HL-60 (cell line): ENCODE measurements at regions not wholly inside any gene's neighbourhood (a gene's known extent, or its start where the extent isn't known, plus 50 kb on each side); places are given as distances from the start of the nearest gene placed in this dataset.

Source experiments
- DNase-seq, 2 experiments: peaks; one replicate each; pipeline ENCODE4 v3.0.0-alpha.2; 2010 to 2020; ENCODE audit warnings: low read depth in 1 of 2, low spot score in 1 of 2
- H3K27ac ChIP-seq: fragments of 250-450 bp; sonication (Bioruptor Pico); replicated peaks from 2 replicates; pipeline ENCODE4 v1.5.1; 2020; ENCODE audit warnings: mild to moderate bottlenecking, moderate library complexity
- H3K27me3 ChIP-seq: fragments of 250-450 bp; sonication (Bioruptor Pico); 2 replicates; pipeline ENCODE4 v1.5.1; 2021; ENCODE audit warnings: mild to moderate bottlenecking, moderate library complexity; ENCODE audit not compliant: insufficient read depth, poor library complexity, severe bottlenecking
- H3K4me3 ChIP-seq: replicated peaks from 2 replicates; pipeline ENCODE4 v1.5.1; 2011; ENCODE audit warnings: mild to moderate bottlenecking, control low read depth, low read length; ENCODE audit not compliant: insufficient read depth
- GABPA ChIP-seq: IDR thresholded peaks from 2 replicates; pipeline ENCODE4 v1.6.1; 2012; ENCODE audit warnings: low read depth
- POLR2AphosphoS5 ChIP-seq: IDR thresholded peaks from 2 replicates; pipeline ENCODE4 v1.6.1; 2012; ENCODE audit warnings: low read depth
- SPI1 ChIP-seq: IDR thresholded peaks from 2 replicates; pipeline ENCODE4 v1.6.1; 2012; ENCODE audit warnings: low read depth, mild to moderate bottlenecking, borderline replicate concordance
- TF ChIP-seq, protein P1 (sequence below): IDR thresholded peaks from one replicate; pipeline ENCODE4 v1.5.1; 2011; ENCODE audit warnings: low read length, control low read depth, inconsistent platforms; ENCODE audit not compliant: insufficient read depth
- TF ChIP-seq, protein P2 (sequence below): IDR thresholded peaks from 2 replicates; pipeline ENCODE4 v1.6.1; 2012; ENCODE audit warnings: low read depth; ENCODE audit not compliant: insufficient replicate concordance

GRCh38 chr6:11389977-11390376 is 147.6 kb upstream of the TMEM170B start:
- H3K27ac ChIP-seq: no peak overlapping the region
- no peaks in the 10 kb centered on the region for H3K27me3 ChIP-seq
- H3K4me3 ChIP-seq: no peak overlapping the region
- TF ChIP-seq POLR2AphosphoS5: no peak
- no peak for TF ChIP-seq GABPA
- TF ChIP-seq SPI1: no peak
- DNase-seq: no peak

- Histone ChIP-seq H3K4me3 (no peak overlapping the region), H3K27ac (no peak overlapping the region), H3K27me3 (no peaks in the 10 kb centered on the region)
- no peak for DNase-seq
- TF ChIP-seq, protein P1, sequence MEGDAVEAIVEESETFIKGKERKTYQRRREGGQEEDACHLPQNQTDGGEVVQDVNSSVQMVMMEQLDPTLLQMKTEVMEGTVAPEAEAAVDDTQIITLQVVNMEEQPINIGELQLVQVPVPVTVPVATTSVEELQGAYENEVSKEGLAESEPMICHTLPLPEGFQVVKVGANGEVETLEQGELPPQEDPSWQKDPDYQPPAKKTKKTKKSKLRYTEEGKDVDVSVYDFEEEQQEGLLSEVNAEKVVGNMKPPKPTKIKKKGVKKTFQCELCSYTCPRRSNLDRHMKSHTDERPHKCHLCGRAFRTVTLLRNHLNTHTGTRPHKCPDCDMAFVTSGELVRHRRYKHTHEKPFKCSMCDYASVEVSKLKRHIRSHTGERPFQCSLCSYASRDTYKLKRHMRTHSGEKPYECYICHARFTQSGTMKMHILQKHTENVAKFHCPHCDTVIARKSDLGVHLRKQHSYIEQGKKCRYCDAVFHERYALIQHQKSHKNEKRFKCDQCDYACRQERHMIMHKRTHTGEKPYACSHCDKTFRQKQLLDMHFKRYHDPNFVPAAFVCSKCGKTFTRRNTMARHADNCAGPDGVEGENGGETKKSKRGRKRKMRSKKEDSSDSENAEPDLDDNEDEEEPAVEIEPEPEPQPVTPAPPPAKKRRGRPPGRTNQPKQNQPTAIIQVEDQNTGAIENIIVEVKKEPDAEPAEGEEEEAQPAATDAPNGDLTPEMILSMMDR: no peak
- TF ChIP-seq, protein P2, sequence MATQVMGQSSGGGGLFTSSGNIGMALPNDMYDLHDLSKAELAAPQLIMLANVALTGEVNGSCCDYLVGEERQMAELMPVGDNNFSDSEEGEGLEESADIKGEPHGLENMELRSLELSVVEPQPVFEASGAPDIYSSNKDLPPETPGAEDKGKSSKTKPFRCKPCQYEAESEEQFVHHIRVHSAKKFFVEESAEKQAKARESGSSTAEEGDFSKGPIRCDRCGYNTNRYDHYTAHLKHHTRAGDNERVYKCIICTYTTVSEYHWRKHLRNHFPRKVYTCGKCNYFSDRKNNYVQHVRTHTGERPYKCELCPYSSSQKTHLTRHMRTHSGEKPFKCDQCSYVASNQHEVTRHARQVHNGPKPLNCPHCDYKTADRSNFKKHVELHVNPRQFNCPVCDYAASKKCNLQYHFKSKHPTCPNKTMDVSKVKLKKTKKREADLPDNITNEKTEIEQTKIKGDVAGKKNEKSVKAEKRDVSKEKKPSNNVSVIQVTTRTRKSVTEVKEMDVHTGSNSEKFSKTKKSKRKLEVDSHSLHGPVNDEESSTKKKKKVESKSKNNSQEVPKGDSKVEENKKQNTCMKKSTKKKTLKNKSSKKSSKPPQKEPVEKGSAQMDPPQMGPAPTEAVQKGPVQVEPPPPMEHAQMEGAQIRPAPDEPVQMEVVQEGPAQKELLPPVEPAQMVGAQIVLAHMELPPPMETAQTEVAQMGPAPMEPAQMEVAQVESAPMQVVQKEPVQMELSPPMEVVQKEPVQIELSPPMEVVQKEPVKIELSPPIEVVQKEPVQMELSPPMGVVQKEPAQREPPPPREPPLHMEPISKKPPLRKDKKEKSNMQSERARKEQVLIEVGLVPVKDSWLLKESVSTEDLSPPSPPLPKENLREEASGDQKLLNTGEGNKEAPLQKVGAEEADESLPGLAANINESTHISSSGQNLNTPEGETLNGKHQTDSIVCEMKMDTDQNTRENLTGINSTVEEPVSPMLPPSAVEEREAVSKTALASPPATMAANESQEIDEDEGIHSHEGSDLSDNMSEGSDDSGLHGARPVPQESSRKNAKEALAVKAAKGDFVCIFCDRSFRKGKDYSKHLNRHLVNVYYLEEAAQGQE: no peak
- no peak for TF ChIP-seq POLR2AphosphoS5
- TF ChIP-seq SPI1: no peak
- no peak for TF ChIP-seq GABPA
Observed at GRCh38 chr6:11388983-11389944, 148.3 kb upstream of the TMEM170B start.

DNA sequence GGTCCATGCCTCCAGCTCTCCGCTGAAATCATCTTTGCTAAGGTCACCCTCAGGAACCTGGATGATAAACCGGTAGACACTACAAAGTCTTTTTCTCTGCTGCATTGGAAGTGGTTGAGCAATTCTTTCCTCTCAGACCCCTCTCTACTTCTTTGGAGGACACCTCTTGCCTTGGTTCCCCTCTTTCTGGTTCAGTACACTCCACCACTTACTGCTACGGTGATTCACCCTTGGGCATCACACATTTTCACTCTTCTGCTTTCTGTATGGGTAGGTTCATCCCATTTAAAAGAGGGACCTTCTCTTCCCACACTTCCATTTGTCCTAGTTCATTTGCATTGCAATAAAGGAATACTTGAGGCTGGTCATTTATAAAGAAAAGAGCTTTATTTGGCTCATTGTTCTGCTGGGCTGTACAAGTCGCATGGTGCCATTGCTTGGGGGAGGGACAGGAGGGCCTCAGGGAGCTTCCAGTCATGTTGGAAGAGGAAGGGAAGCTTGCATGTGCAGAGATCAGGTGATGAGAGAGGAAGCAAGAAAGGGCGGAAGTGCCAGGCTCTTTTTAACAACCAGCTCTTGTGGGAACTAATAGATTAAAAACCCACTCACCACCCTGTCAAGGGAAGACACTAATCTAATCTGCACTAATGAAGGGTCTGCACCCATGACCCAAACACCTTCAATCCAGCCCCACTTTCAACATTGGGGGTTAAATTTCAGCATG is 149.7 kb upstream of the TMEM170B start:
- DNase-seq: no peak

More for the DNA sequence above, 149.7 kb upstream of the TMEM170B start:
- Histone ChIP-seq H3K27me3 (no peaks in the 10 kb centered on the region), H3K4me3 (no peak overlapping the region), H3K27ac (no peak overlapping the region)
- TF ChIP-seq GABPA: no peak
- 0 out of 2 replicates have a peak, but pooled peaks have one; percentile 2 for TF ChIP-seq SPI1
- TF ChIP-seq POLR2AphosphoS5: no peak
- TF ChIP-seq, protein P1: no peak
- TF ChIP-seq, protein P2: no peak
